HG02852 (cell line): ENCODE measurements at regions not wholly inside any gene's neighbourhood (a gene's known extent, or its start where the extent isn't known, plus 50 kb on each side); places are given as distances from the start of the nearest gene placed in this dataset.
"Not testable (repeated sequence)": the region's sequence is repeated elsewhere in the genome, so short reads cannot be mapped to it uniquely, and the experiment has no call there.

ENCODE experiments used
- ATAC-seq: cut with Tn5 transposase; IDR thresholded peaks from one replicate; pipeline ENCODE4 v1.9.1; 2021; ENCODE audit warnings: mild to moderate bottlenecking, moderate library complexity; ENCODE audit not compliant: unreplicated experiment

- ATAC-seq: no peak
Measured at GRCh38 chr6:158920311-158920905, 79.6 kb downstream of the RSPH3 start.

- no peak for ATAC-seq
Measured at GRCh38 chr6:158919865-158920264, 80.1 kb downstream of the RSPH3 start.

- no peak for ATAC-seq
Measured at GRCh38 chr6:158916617-158917016, 83.4 kb downstream of the RSPH3 start.

- ATAC-seq: no peak
Measured at GRCh38 chr6:158914923-158915322, 85.1 kb downstream of the RSPH3 start.

- ATAC-seq: no peak
Measured at GRCh38 chr6:158913580-158913979, 86.4 kb downstream of the RSPH3 start.

GRCh38 chr6:158912655-158913054 lies 87.3 kb downstream of the RSPH3 start:
- ATAC-seq: no peak

- no peak for ATAC-seq
Measured at GRCh38 chr6:158911746-158912480, 88.1 kb downstream of the RSPH3 start.

- ATAC-seq: peak; percentile 70
Measured at GRCh38 chr6:158910484-158911440, 89.2 kb downstream of the RSPH3 start.

GRCh38 chr6:158909938-158910337 lies 90.1 kb downstream of the RSPH3 start:
- ATAC-seq: no peak

GRCh38 chr6:158908606-158909005 lies 89.4 kb upstream of the EZR start:
- ATAC-seq: no peak

- ATAC-seq: no peak
Measured at GRCh38 chr6:158907931-158908330, 88.8 kb upstream of the EZR start.

- ATAC-seq: no peak
Measured at GRCh38 chr6:158906926-158907325, 87.8 kb upstream of the EZR start.

- ATAC-seq: no peak
Measured at GRCh38 chr6:158905277-158905676, 86.1 kb upstream of the EZR start.

GRCh38 chr6:158903801-158904200 lies 84.6 kb upstream of the EZR start:
- no peak for ATAC-seq

GRCh38 chr6:158900663-158901312 lies 81.6 kb upstream of the EZR start:
- ATAC-seq: no peak

GRCh38 chr6:158897236-158897635 lies 78.1 kb upstream of the EZR start:
- no peak for ATAC-seq

GRCh38 chr6:158895661-158896060 lies 76.5 kb upstream of the EZR start:
- no peak for ATAC-seq

GRCh38 chr6:158894193-158894592 lies 75.0 kb upstream of the EZR start:
- ATAC-seq: no peak

GRCh38 chr6:158892266-158892665 lies 73.1 kb upstream of the EZR start:
- ATAC-seq: no peak

GRCh38 chr6:158891560-158891959 lies 72.4 kb upstream of the EZR start:
- not testable (repeated sequence) for ATAC-seq

- not testable (repeated sequence) for ATAC-seq
Measured at GRCh38 chr6:158888171-158888570, 69.0 kb upstream of the EZR start.
